ENCODE measurements at regions not wholly inside any gene's neighbourhood (a gene's known extent, or its start where the extent isn't known, plus 50 kb on each side); places are given as distances from the start of the nearest gene placed in this dataset.

GRCh38 chr5:136675769-136676168, 310.4 kb upstream of the TRPC7 start:
- no peaks in the 10 kb centered on the region for H3K27me3 ChIP-seq (ENCODE audit: insufficient read depth, low read depth, low read length)
- TF ChIP-seq CTCF (IDR thresholded peaks at IDR 0.05; ENCODE audit: poor library complexity, severe bottlenecking) = no peak
- TF ChIP-seq REST (IDR thresholded peaks at IDR 0.05; ENCODE audit: borderline replicate concordance) = no peak
- no peak for TF ChIP-seq TAF1 (IDR thresholded peaks at IDR 0.05; ENCODE audit: low read depth)
- TF ChIP-seq RAD21 (conservative IDR thresholded peaks at IDR 0.05) = no peak
- no peak for TF ChIP-seq EP300 (conservative IDR thresholded peaks at IDR 0.05; ENCODE audit: poor library complexity, severe bottlenecking)
- no peak for TF ChIP-seq SMC3 (conservative IDR thresholded peaks at IDR 0.05; ENCODE audit: poor library complexity)
- no peak for TF ChIP-seq EZH2 (IDR thresholded peaks at IDR 0.05; ENCODE audit: borderline replicate concordance, insufficient read depth, low read length, poor library complexity, severe bottlenecking)
- no peak for TF ChIP-seq POLR2AphosphoS5 (IDR thresholded peaks at IDR 0.05)
- TF ChIP-seq MXI1 (conservative IDR thresholded peaks at IDR 0.05; ENCODE audit: poor library complexity, severe bottlenecking) = no peak
- no peak overlapping the region for H3K4me3 ChIP-seq (ENCODE audit: low read length)
- no peaks in the 10 kb centered on the region for H4K20me1 ChIP-seq (ENCODE audit: insufficient read depth)
- no peak overlapping the region for H3K9ac ChIP-seq (ENCODE audit: low read length)
- no peak overlapping the region for H3K4me2 ChIP-seq (ENCODE audit: low read length)
- no peak overlapping the region for H2AFZ ChIP-seq (ENCODE audit: low read depth, low read length)
- H3K9me3 ChIP-seq (ENCODE audit: low read length) = no peaks in the 10 kb centered on the region
- no peak overlapping the region for H3K27ac ChIP-seq (ENCODE audit: low read length)
- H3K79me2 ChIP-seq (replicated peaks; ENCODE audit: insufficient read depth, low read length) = no peaks in the 10 kb centered on the region
- H3K9me2 ChIP-seq (ENCODE audit: insufficient read depth, low read length) = no peaks in the 10 kb centered on the region
- no peaks in the 10 kb centered on the region for H3F3A ChIP-seq (ENCODE audit: insufficient read depth, low read length, poor library complexity, severe bottlenecking)
- no peaks in the 10 kb centered on the region for H3K36me3 ChIP-seq (ENCODE audit: insufficient read depth, low read length)

- Histone ChIP-seq H2AFZ (ENCODE audit: low read depth, low read length) (peak overlapping the region; percentile 6), H3K27ac (ENCODE audit: low read length) (peak overlapping the region; percentile 72), H3K4me3 (ENCODE audit: low read length) (peak overlapping the region; percentile 38), H4K20me1 (ENCODE audit: insufficient read depth) (no peaks in the 10 kb centered on the region), H3K9me3 (ENCODE audit: low read length) (no peaks in the 10 kb centered on the region), H3K36me3 (ENCODE audit: insufficient read depth, low read length) (no peaks in the 10 kb centered on the region), H3K9ac (ENCODE audit: low read length) (no peak overlapping the region), H3K4me2 (ENCODE audit: low read length) (peak overlapping the region; percentile 53), H3F3A (ENCODE audit: insufficient read depth, low read length, poor library complexity, severe bottlenecking) (no peaks in the 10 kb centered on the region), H3K27me3 (ENCODE audit: insufficient read depth, low read depth, low read length) (no peaks in the 10 kb centered on the region), H3K79me2 (replicated peaks; ENCODE audit: insufficient read depth, low read length) (no peaks in the 10 kb centered on the region), H3K9me2 (ENCODE audit: insufficient read depth, low read length) (no peaks in the 10 kb centered on the region)
- TF ChIP-seq SMC3 (conservative IDR thresholded peaks at IDR 0.05; ENCODE audit: poor library complexity) (no peak), POLR2AphosphoS5 (IDR thresholded peaks at IDR 0.05) (peak; percentile 88), REST (IDR thresholded peaks at IDR 0.05; ENCODE audit: borderline replicate concordance) (peak; percentile 74), RAD21 (conservative IDR thresholded peaks at IDR 0.05) (peak; percentile 24), MXI1 (conservative IDR thresholded peaks at IDR 0.05; ENCODE audit: poor library complexity, severe bottlenecking) (peak; percentile 43), EZH2 (IDR thresholded peaks at IDR 0.05; ENCODE audit: borderline replicate concordance, insufficient read depth, low read length, poor library complexity, severe bottlenecking) (no peak), EP300 (conservative IDR thresholded peaks at IDR 0.05; ENCODE audit: poor library complexity, severe bottlenecking) (peak; percentile 80), TAF1 (IDR thresholded peaks at IDR 0.05; ENCODE audit: low read depth) (no peak)
Measured at GRCh38 chr5:136674178-136674577, 308.8 kb upstream of the TRPC7 start.

Data from neural cell (in vitro differentiated cells).